ENCODE measurements at regions not wholly inside any gene's neighbourhood (a gene's known extent, or its start where the extent isn't known, plus 50 kb on each side); places are given as distances from the start of the nearest gene placed in this dataset.

DNA sequence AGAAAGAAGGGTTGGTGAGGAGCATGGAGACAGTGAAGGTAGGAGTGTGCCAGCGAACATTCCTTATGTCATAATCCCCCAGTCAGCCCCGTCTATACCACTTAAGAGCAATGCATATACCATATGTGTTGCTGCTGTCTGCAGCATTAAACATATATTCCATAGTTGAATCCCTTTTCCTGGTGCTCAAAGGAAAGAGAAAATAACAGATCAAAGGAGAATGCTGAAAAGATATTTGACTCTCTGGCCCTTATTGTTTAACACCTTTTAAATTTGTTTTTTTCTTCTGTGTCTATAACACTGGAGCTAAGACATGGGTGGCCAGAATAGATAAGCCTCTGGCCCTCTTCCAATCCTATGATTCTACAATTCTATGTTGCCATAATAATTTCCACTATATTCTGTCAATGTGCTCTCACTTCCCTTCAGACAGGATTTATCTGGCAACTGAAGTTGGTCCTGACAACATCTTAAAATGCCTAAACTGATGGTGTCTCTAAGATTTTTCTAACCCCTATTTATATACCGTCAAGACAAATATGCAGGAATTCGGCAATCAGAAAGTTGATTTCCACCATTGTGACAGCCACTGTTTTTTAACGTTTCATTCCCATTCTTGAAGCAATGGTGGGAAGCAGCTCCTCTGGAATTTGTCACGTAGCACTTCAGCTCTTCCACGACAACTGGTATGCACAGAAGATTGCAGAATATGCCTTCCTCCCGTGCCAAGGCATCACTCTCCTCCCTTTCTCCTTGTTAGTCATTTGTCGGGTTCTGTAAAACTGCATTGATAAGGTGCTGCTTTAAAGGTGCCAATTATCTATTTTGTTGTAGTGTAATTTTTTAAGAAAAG is 204.7 kb downstream of the BCAT1 start:
- peaks cover 2% of the 10 kb centered on the region for H3K4me1 ChIP-seq (ENCODE audit: control insufficient read depth, insufficient read depth, low read length)
- no peaks in the 10 kb centered on the region for H3K27me3 ChIP-seq (ENCODE audit: control insufficient read depth, insufficient read depth)
- H3K4me3 ChIP-seq (ENCODE audit: low read length) = no peak overlapping the region
- no peak for ATAC-seq
- 37% methylated on average over 9 of the region's 9 CpGs for WGBS
- H3K9me3 ChIP-seq (ENCODE audit: control insufficient read depth, low read length) = no peaks in the 10 kb centered on the region
- intact Hi-C loops (cut with DNase I) = no loop called here
- no peak overlapping the region for H3K27ac ChIP-seq (ENCODE audit: low read length)
- DNase-seq = no peak

DNA sequence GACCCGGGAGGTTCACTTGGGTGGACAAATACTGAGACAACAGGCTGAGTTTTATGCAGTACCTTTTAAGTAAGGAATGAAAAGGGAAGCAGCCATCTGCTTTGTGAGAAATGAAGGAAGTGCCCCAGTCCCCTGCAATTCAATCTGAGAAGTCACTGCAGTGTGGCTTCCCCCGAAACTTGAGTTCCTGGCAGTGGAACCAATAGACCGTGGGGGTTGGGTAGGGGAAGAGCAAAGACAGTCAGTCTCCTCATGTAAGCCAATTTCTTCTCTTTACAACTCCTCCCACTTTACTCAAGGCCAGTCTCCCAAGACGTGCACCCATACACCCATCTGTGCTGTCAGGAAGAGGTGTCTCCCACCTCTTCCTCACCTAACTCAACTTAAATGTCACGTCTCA is 206.5 kb downstream of the BCAT1 start:
- Histone ChIP-seq H3K4me1 (ENCODE audit: control insufficient read depth, insufficient read depth, low read length) (peaks cover 2% of the 10 kb centered on the region), H3K4me3 (ENCODE audit: low read length) (no peak overlapping the region), H3K9me3 (ENCODE audit: control insufficient read depth, low read length) (no peaks in the 10 kb centered on the region), H3K27ac (ENCODE audit: low read length) (no peak overlapping the region), H3K27me3 (ENCODE audit: control insufficient read depth, insufficient read depth) (no peaks in the 10 kb centered on the region)
- intact Hi-C loops (cut with DNase I) = no loop called here
- ATAC-seq (peak; percentile 42 to 63), DNase-seq (peak; percentile 18 to 56 (median 54))
- 76% methylated on average over 5 of the region's 5 CpGs for WGBS

DNA sequence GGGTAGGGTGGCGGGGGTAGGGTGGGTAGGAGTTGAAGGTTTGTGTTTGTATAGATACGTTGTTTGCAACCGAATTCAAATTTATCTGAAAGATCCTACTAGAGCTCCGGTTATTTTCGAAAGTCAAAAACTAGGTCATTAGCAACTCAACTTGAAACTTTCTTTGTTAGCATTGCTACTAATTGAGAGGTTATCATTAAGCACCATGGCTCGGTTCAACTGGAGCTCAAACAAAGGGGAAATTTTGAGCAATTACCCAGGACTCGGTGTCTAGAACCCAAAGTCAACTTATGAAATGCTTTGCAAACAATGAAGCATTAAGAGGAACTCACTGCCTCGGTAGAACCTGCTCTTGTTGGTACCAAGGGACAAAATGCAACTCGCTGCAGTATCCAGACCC is 207.7 kb downstream of the BCAT1 start:
- no peak overlapping the region for H3K27ac ChIP-seq (ENCODE audit: low read length)
- ATAC-seq = no peak
- peaks cover 2% of the 10 kb centered on the region for H3K4me1 ChIP-seq (ENCODE audit: control insufficient read depth, insufficient read depth, low read length)
- H3K9me3 ChIP-seq (ENCODE audit: control insufficient read depth, low read length) = no peaks in the 10 kb centered on the region
- H3K27me3 ChIP-seq (ENCODE audit: control insufficient read depth, insufficient read depth) = no peaks in the 10 kb centered on the region
- DNase-seq = no peak
- intact Hi-C loops (cut with DNase I) = no loop called here
- H3K4me3 ChIP-seq (ENCODE audit: low read length) = no peak overlapping the region
- WGBS = 90% methylated on average over 9 of the region's 9 CpGs

DNA sequence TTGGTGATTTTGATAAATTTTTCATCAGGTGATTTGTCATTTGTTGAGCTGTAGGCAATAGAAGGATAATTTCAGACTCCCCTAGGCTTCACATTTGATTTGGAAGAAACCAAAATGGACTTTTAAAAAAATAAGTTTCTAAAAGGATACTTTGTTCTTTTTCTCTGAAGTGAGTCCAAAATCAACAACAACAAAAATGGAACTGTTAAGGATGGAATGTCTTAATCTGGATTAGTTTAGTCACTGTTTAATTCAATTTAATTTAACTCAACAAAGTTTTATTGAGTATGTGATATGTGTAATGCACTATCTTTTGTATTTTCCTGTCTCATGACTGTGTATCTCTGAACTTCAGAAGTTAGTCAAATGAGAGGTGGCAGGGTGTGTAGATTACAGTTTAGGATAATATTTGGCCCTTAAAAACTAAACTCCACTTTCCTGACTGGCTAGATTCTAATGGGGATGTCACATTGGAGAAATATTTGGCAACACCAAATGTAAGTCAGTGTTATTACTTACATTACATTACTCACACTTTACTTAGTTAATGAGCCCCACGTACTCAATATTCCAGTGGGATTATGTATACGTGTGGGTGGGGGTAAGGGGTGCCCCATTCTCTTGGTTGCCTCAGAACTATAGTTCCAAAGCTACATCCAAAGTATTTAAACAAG is 209.7 kb downstream of the BCAT1 start:
- H3K4me1 ChIP-seq (ENCODE audit: control insufficient read depth, insufficient read depth, low read length) = no peaks in the 10 kb centered on the region
- no peak overlapping the region for H3K27ac ChIP-seq (ENCODE audit: low read length)
- ATAC-seq = no peak
- 74% methylated on average over 2 of the region's 2 CpGs for WGBS
- no peak overlapping the region for H3K4me3 ChIP-seq (ENCODE audit: low read length)
- H3K9me3 ChIP-seq (ENCODE audit: control insufficient read depth, low read length) = no peaks in the 10 kb centered on the region
- no peak for DNase-seq
- intact Hi-C loops (cut with DNase I) = no loop called here
- no peaks in the 10 kb centered on the region for H3K27me3 ChIP-seq (ENCODE audit: control insufficient read depth, insufficient read depth)

DNA sequence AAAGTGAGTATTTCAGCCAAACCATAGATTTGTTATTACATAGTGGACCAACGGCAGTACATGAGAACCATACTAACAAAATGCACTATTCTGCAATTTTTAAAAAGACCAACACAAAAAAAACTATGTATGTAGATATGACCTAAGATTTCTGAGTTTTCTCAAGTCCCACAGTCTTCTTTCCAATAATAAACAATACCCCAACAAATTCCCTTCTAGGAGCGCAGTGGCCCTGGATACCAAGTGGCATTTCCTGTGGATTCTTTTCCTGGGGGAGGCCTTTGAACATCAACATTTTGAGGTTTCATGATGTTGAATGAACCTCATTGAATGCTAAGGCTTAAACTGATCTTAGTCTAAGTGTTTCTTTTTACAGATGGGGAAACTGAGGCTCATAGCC is 210.5 kb downstream of the BCAT1 start:
- Histone ChIP-seq H3K4me3 (ENCODE audit: low read length) (no peak overlapping the region), H3K4me1 (ENCODE audit: control insufficient read depth, insufficient read depth, low read length) (no peaks in the 10 kb centered on the region), H3K27me3 (ENCODE audit: control insufficient read depth, insufficient read depth) (no peaks in the 10 kb centered on the region), H3K27ac (ENCODE audit: low read length) (no peak overlapping the region), H3K9me3 (ENCODE audit: control insufficient read depth, low read length) (no peaks in the 10 kb centered on the region)
- intact Hi-C loops (cut with DNase I) = no loop called here
- 78% methylated on average over 2 of the region's 2 CpGs for WGBS
- ATAC-seq = no peak
- DNase-seq = no peak

DNA sequence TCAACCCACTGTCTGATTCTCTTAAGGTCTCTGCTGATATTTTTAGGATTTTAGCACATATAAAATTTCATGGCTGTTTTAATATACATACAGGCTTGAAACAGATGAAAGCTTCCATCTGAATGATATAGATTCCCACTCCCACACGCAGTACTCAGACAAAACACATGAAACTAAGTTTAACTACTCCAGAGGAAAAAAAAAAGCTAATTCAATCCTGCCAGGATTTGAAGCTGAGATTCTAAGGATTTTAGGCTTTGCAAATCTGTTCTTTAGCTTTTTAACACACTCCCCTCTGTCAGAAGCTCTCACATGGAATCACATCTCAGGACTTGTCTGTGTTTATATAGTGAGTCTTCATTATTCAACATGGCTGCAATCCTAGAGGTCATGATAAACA is 217.3 kb downstream of the BCAT1 start:
- no peak for ATAC-seq

DNA sequence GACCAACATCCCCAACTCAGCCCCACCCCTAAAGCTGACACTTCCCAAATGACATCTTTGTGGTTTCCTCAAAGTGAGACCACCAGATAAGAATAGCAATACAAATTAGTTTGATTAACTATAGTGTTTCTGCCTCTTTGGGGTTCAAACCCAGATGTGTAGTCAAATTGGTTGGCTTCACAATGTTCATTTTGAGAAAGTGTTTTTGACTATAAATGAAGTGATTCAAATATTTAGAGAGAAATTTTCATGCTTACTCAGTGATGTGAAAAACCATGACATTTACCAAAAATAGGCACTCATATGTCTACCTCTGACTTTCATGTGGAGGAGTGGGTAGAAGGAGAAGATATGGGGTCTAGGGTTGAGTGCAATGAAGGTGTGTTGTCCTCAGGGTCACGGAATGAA is 218.4 kb downstream of the BCAT1 start:
- intact Hi-C loops (cut with DNase I) = no loop called here
- DNase-seq (no peak), ATAC-seq (no peak)
- Histone ChIP-seq H3K9me3 (ENCODE audit: control insufficient read depth, low read length) (no peaks in the 10 kb centered on the region), H3K27me3 (ENCODE audit: control insufficient read depth, insufficient read depth) (no peaks in the 10 kb centered on the region), H3K4me1 (ENCODE audit: control insufficient read depth, insufficient read depth, low read length) (no peaks in the 10 kb centered on the region), H3K4me3 (ENCODE audit: low read length) (no peak overlapping the region), H3K27ac (ENCODE audit: low read length) (no peak overlapping the region)
- WGBS = 87% methylated on average over 1 of the region's 1 CpG

More for the DNA sequence above, 217.3 kb downstream of the BCAT1 start:
- Histone ChIP-seq H3K27me3 (ENCODE audit: control insufficient read depth, insufficient read depth) (no peaks in the 10 kb centered on the region), H3K4me3 (ENCODE audit: low read length) (no peak overlapping the region), H3K4me1 (ENCODE audit: control insufficient read depth, insufficient read depth, low read length) (no peaks in the 10 kb centered on the region), H3K27ac (ENCODE audit: low read length) (no peak overlapping the region), H3K9me3 (ENCODE audit: control insufficient read depth, low read length) (no peaks in the 10 kb centered on the region)
- no peak for DNase-seq
- 72% methylated on average over 1 of the region's 1 CpG for WGBS
- intact Hi-C loops (cut with DNase I) = no loop called here

DNA sequence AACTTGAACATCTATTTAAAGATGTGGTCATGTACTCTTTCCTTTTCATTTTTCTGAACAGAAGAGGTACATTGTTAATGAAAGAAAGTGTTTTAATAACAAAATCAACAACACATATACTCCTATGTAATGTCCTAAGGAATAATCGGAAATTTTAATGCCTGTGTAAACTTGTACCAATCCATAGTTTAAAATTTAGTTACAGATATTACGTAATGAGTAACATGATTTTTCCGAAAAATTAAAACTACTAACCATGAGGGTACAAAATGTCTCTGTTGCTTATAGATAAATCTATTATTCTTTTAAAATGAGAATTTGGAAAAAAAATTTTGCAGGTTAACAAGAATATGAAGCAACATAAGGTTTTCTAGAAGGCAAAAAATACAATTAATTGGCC is 220.1 kb downstream of the BCAT1 start:
- no peaks in the 10 kb centered on the region for H3K27me3 ChIP-seq (ENCODE audit: control insufficient read depth, insufficient read depth)
- WGBS = 94% methylated on average over 3 of the region's 3 CpGs
- intact Hi-C loops (cut with DNase I) = no loop called here

DNA sequence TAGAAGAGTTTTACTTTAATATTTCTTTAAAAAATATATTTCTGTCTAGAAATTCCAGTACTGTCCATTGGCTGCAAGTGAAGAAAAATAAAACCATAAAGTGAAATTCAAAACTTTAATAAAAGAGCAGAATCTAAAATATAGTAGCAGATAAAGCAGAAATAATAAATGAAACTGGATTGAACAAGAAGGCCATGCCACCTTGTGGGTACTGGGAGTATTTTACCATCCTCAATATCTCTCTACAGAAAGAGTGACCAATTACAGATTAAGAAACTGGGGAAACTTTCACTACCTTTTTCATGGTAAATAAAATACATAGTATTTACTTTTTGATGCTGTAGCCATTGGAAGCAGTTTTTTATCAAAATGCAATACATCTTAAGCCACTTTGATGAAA is 220.5 kb downstream of the BCAT1 start:
- Histone ChIP-seq H3K4me3 (ENCODE audit: low read length) (no peak overlapping the region), H3K9me3 (ENCODE audit: control insufficient read depth, low read length) (no peaks in the 10 kb centered on the region), H3K4me1 (ENCODE audit: control insufficient read depth, insufficient read depth, low read length) (no peaks in the 10 kb centered on the region), H3K27ac (ENCODE audit: low read length) (no peak overlapping the region), H3K27me3 (ENCODE audit: control insufficient read depth, insufficient read depth) (no peaks in the 10 kb centered on the region)
- intact Hi-C loops (cut with DNase I) = no loop called here
- DNase-seq = no peak
- no peak for ATAC-seq

More for the DNA sequence above, 220.1 kb downstream of the BCAT1 start:
- ATAC-seq (no peak), DNase-seq (no peak)
- no peak overlapping the region for H3K4me3 ChIP-seq (ENCODE audit: low read length)
- no peak overlapping the region for H3K27ac ChIP-seq (ENCODE audit: low read length)
- no peaks in the 10 kb centered on the region for H3K9me3 ChIP-seq (ENCODE audit: control insufficient read depth, low read length)
- H3K4me1 ChIP-seq (ENCODE audit: control insufficient read depth, insufficient read depth, low read length) = no peaks in the 10 kb centered on the region

DNA sequence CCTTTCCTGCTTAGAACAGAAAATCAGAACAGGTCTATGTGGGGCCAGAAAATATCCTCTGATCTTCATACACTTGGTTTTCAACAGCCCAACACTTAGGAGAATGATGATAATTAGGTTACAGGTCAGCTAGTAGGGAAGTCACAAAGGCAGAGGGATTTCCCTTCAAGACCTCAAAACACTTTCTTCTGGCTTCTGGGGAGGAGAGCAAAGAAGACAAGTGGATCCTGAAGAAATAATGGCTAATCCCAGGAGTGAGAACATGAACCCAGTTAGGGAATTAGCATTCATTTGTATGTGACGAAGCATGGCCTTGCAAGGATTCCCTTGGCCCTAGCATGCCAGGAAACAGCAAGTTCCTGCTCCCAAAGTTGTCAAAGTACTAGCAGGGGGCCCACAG is 223.3 kb downstream of the BCAT1 start:
- Histone ChIP-seq H3K9me3 (ENCODE audit: control insufficient read depth, low read length) (no peaks in the 10 kb centered on the region), H3K27me3 (ENCODE audit: control insufficient read depth, insufficient read depth) (no peaks in the 10 kb centered on the region), H3K27ac (ENCODE audit: low read length) (no peak overlapping the region), H3K4me1 (ENCODE audit: control insufficient read depth, insufficient read depth, low read length) (no peaks in the 10 kb centered on the region), H3K4me3 (ENCODE audit: low read length) (no peak overlapping the region)
- ATAC-seq (no peak), DNase-seq (no peak)
- WGBS = 65% methylated on average over 1 of the region's 1 CpG
- intact Hi-C loops (cut with DNase I) = no loop called here

DNA sequence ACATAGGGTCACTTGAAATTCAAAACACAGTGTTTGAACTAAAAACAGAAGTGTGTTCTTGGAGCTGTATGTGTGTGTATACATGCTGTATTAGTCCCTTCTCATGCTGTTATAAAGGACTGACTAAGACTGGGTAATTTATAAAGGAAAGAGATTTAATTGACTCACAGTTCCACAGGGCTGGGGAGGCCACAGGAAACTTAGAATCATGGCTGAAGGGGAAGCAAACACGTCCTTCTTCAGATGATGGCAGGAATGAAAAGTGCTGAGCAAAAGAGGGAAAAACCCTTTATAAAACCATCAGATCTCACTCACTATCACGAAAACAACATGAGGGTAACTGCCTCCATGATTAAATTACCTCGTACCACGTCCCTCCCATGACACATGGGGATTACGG is 224.1 kb downstream of the BCAT1 start:
- H3K4me1 ChIP-seq (ENCODE audit: control insufficient read depth, insufficient read depth, low read length) = no peaks in the 10 kb centered on the region
- DNase-seq (no peak), ATAC-seq (no peak)
- H3K27me3 ChIP-seq (ENCODE audit: control insufficient read depth, insufficient read depth) = no peaks in the 10 kb centered on the region
- intact Hi-C loops (cut with DNase I) = no loop called here
- WGBS = 85% methylated on average over 5 of the region's 5 CpGs
- no peak overlapping the region for H3K27ac ChIP-seq (ENCODE audit: low read length)
- H3K4me3 ChIP-seq (ENCODE audit: low read length) = no peak overlapping the region
- H3K9me3 ChIP-seq (ENCODE audit: control insufficient read depth, low read length) = no peaks in the 10 kb centered on the region
